Activated CD4-positive, alpha-beta T cell treated with anti-CD3 and anti-CD28 coated beads, Interleukin-2, Interleukin-6, amounts not matched to agents 100 ng/mL and 50 ng/mL, durations not matched to agents 16 hours and 8 hours (primary cell): ENCODE measurements at regions not wholly inside any gene's neighbourhood (a gene's known extent, or its start where the extent isn't known, plus 50 kb on each side); places are given as distances from the start of the nearest gene placed in this dataset.
A peak's percentile ranks its signal among the peaks of the same experiment; 100 is the strongest.
"Not testable (repeated sequence)": the region's sequence is repeated elsewhere in the genome, so short reads cannot be mapped to it uniquely, and the experiment has no call there.

Experiments used
- DNase-seq: peaks from one replicate; pipeline ENCODE4 v3.0.0-alpha.2; 2020

GRCh38 chr14:71332476-71332875, 425.2 kb downstream of the PCNX1 start:
- peak; percentile 51 for DNase-seq

DNA sequence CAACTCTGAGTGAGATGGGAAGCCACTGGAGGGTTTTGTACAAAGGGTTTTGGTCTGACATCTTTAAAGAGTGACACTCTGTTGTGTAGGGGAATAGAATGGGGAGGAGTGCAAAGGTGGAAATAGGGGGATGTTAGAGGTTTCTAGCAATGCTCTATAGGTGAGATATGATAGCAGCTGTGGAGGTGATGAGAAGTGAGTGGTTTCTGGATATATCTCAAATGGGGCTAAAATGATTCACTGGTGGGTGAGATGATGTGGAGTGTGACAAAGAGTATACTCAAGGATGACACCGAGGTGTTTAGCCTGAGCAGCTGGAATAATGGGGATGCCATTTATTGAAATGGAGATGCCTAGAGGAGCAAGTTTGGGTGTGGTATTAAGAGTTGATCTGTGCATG, 426.4 kb downstream of the PCNX1 start:
- DNase-seq: peak; percentile 74

- DNase-seq: no peak
These were observed 429.4 kb downstream of the PCNX1 start for GRCh38 chr14:71336489-71337192.

GRCh38 chr14:71338153-71338552, 430.9 kb downstream of the PCNX1 start:
- DNase-seq: no peak

DNA sequence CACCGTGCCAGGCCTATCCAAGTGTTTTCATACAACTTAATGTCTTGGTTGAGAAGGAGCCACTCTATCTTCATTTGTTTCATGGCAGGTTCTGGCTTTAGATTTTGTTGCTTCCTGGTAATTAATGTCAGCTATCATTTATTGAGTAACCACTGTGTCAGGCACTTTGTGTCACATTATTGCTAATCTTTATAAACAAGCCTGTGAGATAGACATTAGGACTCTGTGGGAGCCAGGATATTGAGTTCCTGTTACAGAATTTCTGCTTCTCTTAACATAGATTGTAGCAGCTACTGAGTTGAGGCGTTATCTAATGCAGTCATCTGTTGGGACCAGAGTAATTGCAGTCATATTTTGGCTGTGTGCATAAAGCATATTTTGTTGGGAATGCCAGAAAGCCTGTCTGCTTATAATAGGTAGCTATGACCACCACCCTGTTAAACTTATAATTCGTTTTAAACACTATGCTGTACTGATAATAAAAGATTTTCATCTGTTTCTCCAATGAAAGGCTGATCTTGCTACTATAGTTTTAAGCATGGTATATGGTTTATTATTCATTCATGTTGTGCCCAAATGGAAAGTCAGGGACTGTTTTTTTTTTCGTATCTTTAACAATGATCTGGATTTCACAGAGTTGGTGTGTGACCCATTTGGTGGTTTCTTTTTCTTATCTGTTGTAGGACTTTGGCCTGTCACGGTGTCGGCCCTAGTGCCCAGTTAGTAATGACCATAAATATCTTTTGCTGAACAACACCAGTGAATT, 432.6 kb downstream of the PCNX1 start:
- DNase-seq: no peak

DNA sequence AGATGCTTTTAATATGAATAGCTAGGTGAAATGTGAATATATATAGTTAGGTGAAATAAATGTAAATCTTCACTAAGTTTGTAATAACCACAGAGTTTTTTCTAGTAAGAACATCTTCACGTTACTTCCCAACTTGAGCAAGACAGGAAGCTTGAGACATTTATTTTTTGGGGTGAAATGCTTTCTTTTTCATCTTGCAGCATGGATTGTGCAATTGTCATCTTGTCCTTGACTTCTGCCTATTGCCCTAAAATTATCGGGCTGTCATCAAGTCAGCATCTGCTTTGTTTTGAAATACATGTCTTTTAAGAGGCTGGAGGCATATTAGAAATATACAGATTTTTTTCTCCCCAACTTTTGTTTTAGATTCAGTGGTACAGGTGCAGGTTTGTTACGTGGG, 433.9 kb downstream of the PCNX1 start:
- DNase-seq: no peak

DNA sequence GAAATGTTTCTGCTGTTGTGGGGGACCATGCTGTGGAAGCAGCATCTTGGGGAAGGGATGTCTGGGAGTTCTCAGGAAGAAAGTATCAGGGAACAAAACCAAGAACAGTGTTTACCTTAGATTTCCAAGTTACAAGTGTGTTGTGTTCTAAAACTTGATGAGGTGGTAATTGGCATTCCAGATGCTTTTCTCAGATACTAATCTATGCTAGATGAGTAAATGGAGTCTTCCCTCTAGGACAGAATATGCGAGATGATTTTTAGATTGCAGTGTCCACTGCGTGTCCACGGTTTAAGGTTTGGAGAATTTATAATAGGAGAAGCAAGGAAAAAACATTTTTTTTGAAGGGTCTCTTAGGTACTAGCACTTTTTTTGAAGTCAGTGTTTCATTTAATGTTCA, 436.5 kb downstream of the PCNX1 start:
- DNase-seq: no peak

- no peak for DNase-seq
These were observed 437.2 kb downstream of the PCNX1 start for GRCh38 chr14:71344506-71344905.

GRCh38 chr14:71346685-71347084, 439.4 kb downstream of the PCNX1 start:
- DNase-seq: no peak

- DNase-seq: no peak
These were observed 441.1 kb downstream of the PCNX1 start for GRCh38 chr14:71348394-71348793.

DNA sequence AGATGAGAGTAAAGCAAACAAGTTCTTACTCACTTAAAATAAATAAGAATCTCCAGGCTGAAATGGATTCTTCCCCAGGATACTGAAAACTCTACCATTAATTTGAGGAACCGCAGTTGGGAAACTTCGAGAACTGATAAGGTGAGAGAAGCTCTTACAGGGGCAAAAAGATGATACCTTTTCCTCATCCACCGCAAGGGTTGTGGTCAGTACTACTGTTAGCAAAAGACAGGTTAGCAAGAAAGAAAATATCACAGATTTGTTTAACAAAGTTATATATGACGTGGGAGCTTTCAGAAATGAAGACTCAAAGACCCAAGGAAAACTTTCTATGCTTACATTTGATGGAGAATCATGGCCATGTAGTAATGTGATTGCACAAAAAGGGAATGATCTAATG, 441.6 kb downstream of the PCNX1 start:
- no peak for DNase-seq

DNA sequence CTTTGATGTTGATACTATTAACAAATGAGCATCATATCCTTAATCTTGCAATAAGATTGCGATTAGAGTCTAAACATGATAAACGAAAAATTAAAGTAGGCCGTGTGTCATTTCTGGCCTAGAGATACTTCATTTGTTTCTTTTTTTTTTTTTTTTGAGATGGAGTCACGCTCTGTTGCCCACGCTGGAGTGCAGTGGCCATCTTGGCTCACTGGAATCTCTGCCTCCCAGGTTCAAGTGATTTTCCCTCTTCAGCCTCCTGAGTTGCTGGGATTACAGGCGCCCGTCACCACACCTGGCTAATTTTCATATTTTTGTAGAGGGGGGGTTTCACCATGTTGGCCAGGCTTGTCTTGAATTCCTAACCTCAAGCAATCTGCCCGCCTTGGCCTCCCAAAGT, 446.9 kb downstream of the PCNX1 start:
- no peak for DNase-seq

- no peak for DNase-seq
These were observed 447.5 kb downstream of the PCNX1 start for GRCh38 chr14:71354801-71355200.

DNA sequence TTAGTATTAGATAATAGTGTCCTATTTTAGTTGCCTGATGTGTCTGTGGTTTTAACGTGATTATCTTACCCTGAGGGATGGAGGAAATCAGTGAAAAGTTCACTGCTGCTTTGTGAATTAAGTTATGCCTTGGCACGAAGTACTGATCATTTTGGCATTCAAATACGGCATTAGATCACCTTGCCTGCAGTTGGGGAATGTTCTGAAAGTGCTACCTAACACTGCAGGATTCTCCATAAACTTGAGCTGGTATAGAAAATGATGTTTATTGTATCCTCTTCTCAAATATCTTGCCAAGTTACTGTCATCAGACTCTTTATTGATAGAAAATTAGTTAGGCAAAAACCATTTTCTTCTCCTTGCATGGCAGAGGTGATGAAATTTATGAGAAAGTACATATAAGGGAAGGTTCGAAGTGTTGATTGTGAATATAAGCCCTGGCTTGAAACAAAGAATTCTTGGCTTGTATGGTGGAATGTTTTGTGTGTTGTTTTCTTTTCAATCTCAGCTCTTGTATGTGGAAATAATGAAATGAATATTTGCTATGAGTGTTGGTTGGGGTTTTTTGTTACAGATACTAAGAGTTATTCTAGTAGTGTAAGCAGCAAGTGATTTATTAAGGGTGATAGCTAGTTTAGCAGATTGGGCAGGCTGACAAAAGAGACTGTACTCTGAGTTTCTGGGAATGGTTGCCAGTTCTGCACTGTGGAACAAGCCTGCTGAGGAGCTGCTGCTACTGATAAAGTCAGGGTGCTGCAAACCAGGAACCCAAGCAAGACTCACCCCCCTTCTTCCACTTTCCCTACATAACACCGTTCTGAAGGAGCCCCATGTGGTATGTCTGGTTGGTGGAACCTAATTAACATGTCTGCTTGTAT, 448.3 kb downstream of the PCNX1 start:
- DNase-seq: no peak

GRCh38 chr14:71358209-71358931, 451.1 kb downstream of the PCNX1 start:
- no peak for DNase-seq

DNA sequence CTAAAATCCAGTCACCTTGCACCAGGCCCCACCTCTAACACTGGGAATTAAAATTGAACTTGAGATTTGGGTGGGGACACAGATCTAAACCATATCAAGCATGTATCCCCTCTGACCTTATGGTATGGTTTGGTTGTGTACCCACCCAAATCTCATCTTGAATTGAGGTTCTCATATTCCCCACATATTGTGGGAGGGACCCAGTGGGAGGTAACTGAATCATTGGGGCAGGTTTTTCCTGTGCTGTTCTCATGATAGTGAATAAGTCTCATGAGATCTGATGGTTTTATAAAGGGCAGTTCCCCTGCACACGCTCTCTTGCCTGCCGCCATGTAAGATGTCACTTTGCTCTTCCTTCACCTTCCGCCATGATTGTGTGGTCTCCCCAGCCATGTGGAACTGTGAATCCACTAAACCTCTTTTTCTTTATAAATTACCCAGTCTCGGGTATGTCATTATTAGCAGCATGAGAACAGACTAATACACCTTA, 451.7 kb downstream of the PCNX1 start:
- not testable (repeated sequence) for DNase-seq

- no peak for DNase-seq
These were observed 452.6 kb downstream of the PCNX1 start for GRCh38 chr14:71359823-71360222.

GRCh38 chr14:71361336-71361735, 454.1 kb downstream of the PCNX1 start:
- no peak for DNase-seq

DNA sequence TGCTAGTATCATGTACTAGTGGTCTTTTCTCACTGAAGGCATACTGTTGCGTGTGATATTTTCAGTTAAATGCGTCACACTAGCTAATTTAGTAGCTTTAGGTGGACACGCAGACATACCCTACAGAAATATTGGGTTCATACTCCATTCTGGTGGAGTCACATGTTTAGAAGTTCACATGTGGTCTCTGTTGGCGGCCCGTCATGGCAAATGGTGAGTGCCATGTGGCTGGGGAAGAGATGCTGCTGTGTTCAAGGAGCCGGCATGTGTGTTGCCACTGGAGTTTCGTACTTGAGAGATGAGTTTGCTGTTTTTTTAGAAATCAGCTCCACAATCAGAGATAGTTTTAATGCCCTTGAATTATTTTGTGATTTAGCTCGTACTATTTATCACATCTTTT, 454.6 kb downstream of the PCNX1 start:
- no peak for DNase-seq

- DNase-seq: no peak
These were observed 455.0 kb downstream of the PCNX1 start for GRCh38 chr14:71362282-71362681.

DNA sequence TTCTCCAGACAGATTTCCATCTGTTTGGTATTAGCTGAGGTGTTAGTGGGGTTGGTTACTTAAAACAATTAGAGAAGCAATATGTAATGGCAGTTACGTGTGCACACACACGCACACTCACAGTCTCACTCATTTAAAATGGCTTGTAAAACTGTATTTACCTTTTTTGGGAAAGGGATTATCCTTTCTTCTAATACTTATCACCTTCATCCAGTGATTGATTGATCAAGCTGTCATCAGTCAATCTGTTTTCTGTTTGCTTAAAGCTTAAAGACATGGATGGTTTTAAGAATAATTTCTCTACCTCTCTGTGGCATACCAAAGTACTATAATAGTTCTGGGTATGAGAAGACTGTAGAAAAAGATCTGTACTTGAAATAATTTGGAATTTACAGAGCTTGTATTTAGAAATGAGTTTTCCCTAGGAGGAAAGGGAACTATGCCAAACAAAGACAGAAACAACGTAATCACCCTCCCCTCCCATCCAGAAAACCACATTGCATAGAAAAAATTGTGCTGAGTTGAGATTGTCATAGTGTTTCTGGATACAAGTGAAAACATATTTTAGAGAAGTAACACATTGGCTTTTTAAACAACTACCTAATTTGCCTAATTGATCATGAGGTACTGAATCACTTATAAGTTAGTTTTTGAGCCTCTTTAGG, 455.8 kb downstream of the PCNX1 start:
- no peak for DNase-seq
